HG03354 (cell line): ENCODE measurements at regions not wholly inside any gene's neighbourhood (a gene's known extent, or its start where the extent isn't known, plus 50 kb on each side); places are given as distances from the start of the nearest gene placed in this dataset.
"Not testable (repeated sequence)": the region's sequence is repeated elsewhere in the genome, so short reads cannot be mapped to it uniquely, and the experiment has no call there.

Source experiments
- ATAC-seq: cut with Tn5 transposase; IDR thresholded peaks from one replicate; pipeline ENCODE4 v1.9.1; 2021; ENCODE audit warnings: mild to moderate bottlenecking; ENCODE audit not compliant: unreplicated experiment, poor library complexity, severe bottlenecking

DNA sequence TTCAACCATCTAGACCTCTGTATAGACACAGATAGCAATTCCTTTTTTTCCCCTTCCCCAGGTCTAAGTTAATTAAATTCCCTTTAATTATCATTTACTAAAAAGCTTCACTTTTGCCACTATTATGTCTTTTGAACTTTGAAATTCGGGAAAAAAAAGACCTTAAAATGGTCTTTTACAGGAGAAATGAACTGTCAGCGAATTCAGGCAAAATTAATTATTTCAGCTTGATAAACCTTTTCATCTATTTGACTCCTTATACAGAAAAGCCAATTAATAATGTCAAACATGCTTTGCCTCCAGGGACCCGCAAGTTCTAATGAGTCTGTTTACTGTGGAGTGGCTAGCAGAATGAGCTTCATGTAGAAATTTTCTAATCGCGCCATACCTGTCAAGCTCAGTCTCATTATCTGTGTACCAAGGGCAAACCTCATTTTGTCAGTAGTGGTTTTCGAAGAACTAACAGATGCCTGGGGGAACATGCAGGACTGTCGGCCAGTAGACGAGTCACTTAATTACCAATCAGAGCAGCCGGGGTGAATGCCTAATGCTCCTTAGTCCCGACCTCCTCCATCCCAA is 287.7 kb downstream of the INSIG2 start:
- ATAC-seq, result no peak

DNA sequence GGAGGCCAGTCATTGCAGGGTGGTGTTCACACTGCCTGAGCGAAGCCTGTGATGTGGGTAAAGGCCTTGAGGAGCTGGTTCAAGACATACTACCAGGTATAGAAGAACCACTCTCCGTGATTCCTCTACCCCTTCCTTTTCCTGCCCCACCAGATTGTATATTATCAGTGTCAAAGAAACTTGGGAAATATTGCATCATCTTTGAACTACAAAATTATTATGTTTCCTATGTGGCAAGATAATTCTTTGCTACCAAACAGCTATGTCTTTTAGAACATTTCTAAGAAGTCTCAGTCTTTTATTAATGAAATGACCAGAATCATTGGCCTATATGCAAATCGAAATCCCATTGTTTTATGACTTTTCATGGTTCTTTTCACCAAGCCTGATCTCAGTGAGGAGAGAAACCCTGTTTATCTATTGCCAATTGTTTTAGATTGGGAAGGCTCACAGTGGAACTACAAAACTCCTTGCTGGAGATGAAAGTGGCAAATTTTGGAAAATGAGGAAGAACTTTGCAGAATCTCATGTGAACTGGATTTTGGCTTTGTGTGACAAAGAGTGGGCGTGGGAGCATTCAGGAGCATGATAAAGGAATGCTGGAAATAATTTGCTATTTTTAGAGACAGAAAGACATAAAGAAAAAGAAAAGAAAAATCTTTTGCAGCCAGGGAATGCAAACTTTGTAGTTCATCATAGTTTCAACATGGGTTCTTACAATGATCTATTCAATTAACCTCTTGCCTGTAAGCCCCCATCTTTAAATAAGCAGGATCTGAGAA is 286.9 kb downstream of the INSIG2 start:
- no peak for ATAC-seq

DNA sequence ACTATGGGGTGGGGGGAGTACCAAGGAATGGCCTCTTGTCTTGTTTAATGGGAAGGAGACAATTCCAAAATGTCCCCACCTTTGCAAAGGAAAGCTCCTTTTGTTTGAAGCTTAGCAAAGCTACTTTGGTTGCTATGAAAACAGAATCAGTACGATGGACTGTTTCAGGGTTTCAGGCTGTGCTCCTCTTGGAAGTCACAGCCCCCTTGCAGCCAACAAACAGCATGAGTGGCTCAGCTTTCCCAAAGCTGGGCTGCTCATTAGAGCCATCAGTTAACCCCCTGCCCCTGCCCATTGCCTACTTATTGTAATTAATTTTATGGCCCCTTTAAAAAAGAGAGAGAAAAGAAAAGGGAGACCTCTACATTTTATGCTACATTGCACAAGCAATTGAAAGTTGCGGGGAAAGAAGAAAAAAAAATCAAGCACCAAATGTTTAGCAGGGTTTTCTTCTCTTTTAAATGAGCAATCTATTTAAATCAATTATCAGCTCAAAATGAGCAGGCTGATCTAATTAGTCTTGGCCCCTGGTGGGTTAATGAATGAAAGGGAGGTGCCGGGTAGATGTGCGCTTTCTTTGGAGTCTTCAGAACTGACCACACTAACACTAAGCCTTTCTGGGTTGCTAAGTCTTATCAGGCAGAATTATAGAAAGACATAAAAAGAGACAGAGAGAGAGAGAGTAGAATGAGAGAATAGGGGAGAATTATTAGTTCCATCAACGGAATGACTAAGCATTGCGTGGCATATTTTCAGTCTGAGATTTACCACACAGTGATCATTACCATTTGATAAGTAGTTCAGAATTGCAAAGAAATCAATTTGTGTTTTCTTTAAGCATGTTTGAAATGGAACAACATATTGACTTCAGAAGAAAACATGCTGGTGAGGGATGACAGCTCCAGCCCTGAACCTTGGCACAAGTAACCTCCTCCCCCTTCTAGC is 284.9 kb downstream of the INSIG2 start:
- ATAC-seq, result no peak

DNA sequence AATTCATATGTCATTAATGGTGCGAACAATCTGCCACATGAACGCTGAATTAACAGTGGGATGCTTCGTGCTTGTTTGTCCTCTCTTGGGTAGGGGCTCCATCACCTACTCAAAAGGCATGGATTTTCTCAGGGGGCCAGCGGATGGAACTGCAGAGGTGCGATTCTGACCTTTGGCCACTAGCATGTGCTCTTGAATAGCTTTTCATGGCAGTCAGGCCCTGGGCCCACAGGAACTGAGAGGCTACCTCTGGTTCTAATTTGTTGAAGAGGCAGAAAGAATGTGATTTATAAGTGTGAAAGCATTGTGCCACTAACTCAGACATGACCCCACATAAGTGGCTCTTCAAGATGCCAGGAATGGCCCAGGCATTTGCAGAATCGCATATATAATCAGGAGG is 283.2 kb downstream of the INSIG2 start:
- no peak for ATAC-seq

DNA sequence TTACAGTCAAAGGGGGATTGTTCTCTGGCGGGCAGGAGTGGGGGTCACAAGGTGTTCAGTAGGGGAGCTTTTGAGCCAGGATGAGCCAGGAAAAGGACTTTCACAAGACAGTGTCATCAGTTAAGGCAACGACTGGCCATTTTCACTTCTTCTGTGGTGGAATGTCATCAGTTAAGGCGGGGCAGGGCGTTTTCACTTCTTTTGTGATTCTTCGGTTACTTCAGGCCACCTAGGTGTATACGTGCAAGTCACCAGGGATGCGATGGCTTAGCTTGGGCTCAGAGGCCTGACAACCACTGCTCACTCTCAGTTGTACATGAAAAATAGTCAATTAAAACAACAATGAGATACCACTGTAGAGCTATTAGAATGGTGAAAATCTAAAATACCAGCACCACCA is 281.2 kb downstream of the INSIG2 start:
- ATAC-seq, result not testable (repeated sequence)

DNA sequence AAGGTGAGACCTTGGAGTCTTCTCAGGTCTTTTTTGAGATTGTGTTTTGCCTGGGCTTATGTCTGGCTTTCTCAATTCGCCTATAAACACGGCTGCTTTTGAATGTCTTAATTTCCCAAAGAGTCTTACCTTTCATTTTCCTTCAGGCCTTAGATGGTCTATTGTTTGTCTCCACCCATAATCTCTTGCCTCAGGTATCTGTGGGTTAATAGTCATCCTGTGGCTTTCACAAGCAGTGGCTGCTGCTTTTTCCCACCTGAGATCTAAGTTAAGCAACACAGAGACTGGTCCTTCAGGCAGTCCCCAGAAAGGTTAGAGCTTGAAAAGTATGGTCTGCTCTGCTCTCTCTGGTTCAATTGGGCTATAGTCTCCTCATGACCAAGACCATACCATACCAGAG is 275.3 kb downstream of the INSIG2 start:
- no peak for ATAC-seq

DNA sequence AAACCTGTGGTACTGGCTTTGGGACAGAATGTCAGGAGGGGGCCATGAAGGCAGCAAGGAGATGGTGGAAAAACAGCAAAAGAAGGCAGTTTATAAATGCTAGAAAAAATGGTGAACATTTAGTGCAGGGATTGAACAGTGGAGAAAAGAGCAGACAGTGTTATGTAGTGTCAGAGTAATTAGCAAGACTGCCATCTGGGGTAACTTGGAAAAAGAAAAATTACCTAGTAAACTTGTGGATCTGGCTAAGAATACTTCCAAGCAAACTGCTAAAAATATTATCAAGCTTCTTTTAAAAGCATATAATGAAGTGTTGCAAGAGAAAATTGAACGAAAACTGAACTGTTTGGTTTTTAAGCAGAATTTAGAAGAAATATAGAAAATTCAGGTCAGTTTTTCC is 267.8 kb downstream of the INSIG2 start:
- ATAC-seq, result no peak

DNA sequence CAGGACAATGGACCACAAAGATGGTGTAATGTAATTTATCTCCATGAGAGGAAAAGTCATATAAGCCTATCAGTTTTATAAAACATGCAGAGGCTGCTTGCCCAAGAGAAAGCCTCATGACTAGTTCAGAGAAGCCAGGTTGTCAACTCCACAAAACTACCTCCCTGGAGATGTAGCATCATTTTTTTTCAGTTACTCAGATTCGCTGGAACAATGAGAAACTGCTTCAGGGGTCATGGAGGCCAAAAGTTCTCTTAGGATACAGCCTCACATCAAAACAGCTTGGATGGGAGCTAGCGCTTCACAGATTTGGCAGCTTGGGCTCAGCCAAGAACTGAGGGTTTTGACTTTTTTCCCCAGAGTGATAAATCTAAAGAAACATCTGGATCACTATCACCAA is 263.5 kb downstream of the INSIG2 start:
- no peak for ATAC-seq

DNA sequence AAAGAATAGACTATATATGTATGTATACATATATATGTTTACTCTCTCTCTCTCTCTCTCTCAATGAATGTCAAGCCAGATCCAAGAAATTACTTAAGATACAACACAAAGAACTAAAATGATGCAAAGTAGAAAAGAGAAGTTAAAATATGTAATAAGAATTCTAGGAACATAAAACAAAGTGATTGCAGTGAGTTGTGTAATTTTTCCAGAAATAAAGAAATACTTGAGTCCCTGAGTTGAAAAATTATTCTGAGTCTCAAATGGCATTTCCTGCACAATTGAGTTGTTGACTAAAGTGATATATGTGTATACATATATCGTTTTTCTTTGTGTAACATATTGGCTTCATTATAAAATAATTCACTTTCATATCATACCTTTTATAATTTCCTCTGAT is 262.4 kb downstream of the INSIG2 start:
- ATAC-seq, result no peak

DNA sequence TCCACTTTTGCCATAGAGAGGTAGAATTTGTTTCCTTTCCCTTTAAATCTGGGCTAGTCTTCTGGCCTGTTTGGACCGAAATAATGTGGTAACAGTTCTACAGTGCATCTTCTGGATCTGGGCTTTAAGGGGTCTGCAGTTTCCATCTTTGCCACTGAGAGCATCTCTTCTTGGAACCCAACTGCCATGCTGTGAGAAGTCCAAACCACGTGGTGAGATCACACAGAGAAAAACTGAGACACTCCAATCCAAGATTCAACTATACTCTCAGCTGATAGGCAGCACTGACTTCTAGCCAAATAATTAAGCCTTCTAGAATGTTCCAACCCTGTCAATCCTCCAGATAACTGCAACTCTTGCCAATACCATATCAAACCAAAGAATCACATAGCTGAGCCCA is 261.1 kb downstream of the INSIG2 start:
- ATAC-seq, result no peak

DNA sequence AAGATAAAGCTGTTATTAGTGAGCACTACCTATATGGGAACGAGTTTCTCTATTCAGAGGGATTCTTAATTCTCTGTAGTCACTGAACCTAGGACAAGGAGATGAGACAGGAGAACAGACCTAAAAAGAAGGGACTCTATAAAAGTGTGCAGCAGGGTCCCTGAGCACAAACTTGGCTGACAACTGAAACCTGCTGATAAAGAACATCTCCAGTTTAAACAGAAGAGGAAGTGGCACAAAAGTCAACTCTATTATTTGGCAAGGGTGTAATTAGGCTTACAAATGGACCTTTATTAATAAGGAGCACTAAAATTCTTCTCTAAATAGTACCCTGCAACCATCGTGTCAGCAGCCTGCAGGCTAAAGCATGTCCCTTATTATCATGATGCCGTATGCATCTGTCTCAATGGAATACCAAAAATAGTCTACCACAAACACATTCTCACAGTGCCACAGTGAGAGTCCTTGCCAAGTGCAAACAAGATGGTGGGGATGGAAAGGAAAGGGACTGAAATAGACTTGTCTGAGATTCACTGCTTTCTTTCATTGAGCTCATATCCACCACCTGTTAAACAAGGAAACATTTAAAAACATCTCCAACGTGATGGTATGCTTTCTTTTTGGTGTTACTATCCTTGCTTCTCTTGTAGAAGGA is 260.2 kb downstream of the INSIG2 start:
- no peak for ATAC-seq

DNA sequence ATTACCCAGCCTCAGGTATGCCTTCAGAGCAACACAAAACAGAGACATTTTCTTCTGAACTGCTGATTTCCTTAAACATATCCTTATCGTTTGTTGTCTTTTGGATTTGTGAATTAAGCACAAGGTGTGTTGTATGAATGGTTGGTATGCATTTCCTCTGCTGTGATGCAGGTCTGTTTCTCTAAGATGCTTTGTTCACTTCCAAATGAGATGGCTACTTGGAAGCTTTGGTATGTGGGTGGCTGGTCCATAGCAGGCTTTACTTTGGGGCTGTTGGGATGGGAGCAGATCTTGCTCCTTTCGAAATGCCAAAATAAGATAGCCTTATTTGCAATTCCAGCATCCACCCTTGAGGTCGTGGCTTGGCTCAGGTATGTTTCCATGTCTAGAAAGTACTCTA is 257.2 kb downstream of the INSIG2 start:
- no peak for ATAC-seq

DNA sequence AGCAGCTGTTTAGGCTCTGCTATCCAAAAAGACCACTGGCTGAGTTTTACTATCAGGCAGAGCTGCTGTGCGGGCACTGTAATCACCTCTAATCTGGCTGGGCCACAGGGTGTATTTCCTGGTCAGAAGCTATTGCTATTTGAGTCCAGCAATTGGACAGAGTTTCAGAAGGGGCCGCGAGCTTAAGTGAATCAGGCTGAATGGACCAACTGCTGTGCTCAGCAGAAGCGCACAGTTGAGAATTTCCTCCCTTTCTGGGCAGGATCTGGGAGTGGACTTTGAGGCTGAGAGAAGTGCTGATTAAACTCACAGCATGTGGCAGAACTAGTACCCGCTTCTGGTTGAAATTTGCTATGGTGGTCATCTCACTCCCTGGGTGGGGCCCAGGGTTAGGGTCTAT is 251.8 kb downstream of the INSIG2 start:
- no peak for ATAC-seq

DNA sequence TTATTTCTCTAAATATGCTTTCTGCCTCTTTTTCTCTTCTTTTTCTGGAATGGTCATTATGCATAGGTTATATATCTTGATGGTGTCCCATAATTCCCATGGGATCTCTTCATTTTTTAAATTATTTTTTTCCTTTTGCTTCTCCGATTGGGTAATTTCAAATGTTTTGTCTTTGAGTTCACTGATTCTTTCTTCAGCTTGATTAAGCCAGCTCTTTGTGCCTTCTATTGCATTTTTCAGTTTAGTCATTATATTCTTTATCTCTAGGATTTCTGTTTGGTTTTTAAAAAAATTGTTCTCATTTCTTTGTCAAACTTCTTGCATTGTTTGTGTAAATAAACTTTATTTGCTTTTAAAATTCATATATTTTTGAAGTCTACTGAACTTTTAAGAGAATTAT is 251.1 kb downstream of the INSIG2 start:
- no peak for ATAC-seq

DNA sequence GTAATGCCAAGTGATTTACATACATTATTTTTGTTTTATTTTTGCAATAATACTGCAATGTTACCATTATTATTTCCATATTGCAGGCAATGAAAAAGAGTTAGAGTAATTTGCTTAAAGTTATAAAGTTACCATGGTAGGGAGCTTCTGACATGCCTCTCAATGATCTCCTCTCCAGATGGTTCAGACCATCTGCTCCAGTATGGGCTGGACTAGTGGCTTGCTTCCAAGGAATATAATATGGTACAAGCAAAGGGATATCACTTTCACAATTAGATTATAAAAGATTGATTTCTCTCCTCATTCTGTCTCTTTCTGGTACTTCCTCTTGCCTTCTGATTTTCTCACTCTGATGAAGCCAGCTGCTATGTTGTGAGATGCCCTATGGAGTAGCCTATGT is 245.4 kb downstream of the INSIG2 start:
- ATAC-seq, result no peak

DNA sequence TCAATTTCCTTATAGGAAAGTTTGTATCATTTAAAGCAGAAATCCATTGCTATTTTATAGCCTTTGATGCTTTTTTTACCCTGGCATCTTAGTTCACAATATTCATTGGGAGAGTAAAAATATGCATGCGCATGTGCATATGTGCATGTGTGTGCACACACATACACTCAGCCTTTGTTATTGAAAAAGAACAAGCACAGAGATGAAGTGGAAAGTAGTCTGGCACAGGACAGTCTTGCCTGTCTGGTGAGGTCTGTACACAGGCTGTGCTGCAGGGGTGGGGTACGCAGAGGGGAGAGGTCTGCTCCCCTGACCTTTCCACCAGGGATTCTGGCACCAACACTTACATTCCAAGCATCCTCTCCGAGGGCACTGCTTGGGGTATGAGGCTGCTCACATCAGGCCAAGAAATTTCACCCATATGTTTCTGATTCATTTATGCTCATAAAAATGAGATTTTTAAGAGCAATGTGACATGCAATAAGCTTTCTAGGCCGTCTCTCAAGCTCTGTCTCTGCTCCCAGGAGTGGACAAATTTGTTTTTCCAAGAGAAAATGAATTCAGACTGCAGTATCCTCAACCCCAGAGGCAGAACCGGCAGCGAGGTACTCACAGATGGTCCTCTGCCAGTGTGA is 237.2 kb downstream of the INSIG2 start:
- no peak for ATAC-seq

DNA sequence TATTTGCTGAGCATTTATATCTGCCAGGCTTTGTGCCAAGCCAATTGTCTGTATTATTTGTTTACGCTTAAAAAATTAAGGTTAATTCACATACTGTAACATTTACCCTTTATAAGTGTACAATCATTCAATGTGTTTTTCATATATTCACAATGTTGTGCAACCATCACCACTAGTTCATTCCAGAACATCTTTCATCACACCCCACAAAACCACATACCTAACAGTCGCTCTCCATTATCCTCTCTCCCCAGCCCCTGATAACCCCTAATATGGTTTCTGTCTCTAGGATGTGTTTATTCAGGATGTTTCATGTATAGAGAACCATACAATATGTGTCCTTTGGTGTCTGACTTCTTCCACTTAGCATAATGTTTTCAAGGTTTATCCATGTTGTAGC is 234.1 kb downstream of the INSIG2 start:
- no peak for ATAC-seq

DNA sequence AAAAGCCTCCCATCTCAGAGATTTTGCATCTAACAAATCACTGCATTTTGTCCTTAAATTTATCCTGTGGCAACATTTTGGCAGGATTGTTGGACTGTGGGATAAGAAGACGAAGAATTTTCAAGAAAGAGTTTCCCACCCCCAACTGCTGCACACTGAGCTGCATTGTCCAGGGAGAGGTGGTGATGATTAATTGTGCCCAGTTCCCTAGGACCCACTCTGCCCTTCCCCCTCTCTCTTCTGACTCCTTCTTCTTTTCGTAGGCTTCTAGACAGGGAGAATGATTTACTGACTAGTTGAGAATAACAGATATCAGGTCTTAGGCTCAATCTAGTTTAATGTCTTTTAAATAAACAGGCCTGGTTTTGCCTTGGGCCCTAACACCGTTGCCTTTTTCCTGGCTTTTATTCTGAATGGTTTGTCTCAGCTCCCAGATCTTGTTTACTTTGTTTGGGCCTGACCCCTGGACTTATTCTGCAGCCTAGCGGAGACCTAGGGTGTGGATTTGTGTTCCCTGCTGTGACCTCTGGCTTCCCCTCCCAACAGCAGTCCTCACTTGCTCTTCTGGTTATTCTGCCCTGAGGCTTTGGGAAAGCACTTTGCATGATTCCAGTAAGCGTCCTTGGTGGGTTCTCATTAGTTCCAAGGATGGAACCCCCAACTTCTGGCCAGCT is 233.3 kb downstream of the INSIG2 start:
- no peak for ATAC-seq

DNA sequence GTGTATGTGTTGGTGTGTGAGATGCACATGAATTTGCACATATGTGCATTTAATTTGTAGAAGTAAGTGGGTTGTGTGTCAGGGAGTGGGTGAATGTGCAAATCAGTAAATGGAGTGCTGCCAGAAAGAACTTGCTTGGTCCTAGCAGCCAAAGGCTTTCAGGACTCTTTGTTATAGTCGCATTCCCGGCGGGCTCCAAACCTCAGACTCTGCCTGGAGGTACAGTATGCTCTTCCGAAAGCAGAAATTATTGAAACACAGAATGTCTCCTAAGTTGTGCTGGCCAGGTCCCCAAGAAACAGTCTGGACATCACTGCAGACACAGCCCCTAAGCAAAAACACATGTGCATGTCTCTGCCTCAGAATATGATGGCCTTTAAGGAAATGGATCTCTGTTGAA is 232.4 kb downstream of the INSIG2 start:
- ATAC-seq, result no peak
